ENCODE measurements at regions not wholly inside any gene's neighbourhood (a gene's known extent, or its start where the extent isn't known, plus 50 kb on each side); places are given as distances from the start of the nearest gene placed in this dataset.

GRCh38 chr19:30253581-30253996 lies 118.6 kb upstream of the ZNF536 start:
- no peak overlapping the region for H3K27ac ChIP-seq (ENCODE audit: low read depth, low read length)
- H3K4me3 ChIP-seq (ENCODE audit: low read depth, low read length) = no peak overlapping the region
- TF ChIP-seq CTCF (IDR thresholded peaks at IDR 0.05; ENCODE audit: low read depth, low read length) = no peak
- no peaks in the 10 kb centered on the region for H3K27me3 ChIP-seq (ENCODE audit: control insufficient read depth, insufficient read depth, low read length)
- DNase-seq (ENCODE audit: low read depth, low spot score) = no peak
- ChIA-PET POLR2A (no interaction called here), CTCF (no interaction called here)
- H3K9me3 ChIP-seq (ENCODE audit: control insufficient read depth, insufficient read depth, low read length) = peaks cover 13% of the 10 kb centered on the region

GRCh38 chr19:30254158-30254557 lies 118.0 kb upstream of the ZNF536 start:
- CTCF ChIA-PET = no interaction called here
- no peaks in the 10 kb centered on the region for H3K27me3 ChIP-seq (ENCODE audit: control insufficient read depth, insufficient read depth, low read length)
- no peak overlapping the region for H3K4me3 ChIP-seq (ENCODE audit: low read depth, low read length)
- no peak for TF ChIP-seq CTCF (IDR thresholded peaks at IDR 0.05; ENCODE audit: low read depth, low read length)
- H3K27ac ChIP-seq (ENCODE audit: low read depth, low read length) = no peak overlapping the region
- no peak for DNase-seq (ENCODE audit: low read depth, low spot score)
- peaks cover 15% of the 10 kb centered on the region for H3K9me3 ChIP-seq (ENCODE audit: control insufficient read depth, insufficient read depth, low read length)
- POLR2A ChIA-PET = no interaction called here

- Histone ChIP-seq H3K4me3 (ENCODE audit: low read depth, low read length) (no peak overlapping the region), H3K9me3 (ENCODE audit: control insufficient read depth, insufficient read depth, low read length) (peaks cover 21% of the 10 kb centered on the region), H3K27ac (ENCODE audit: low read depth, low read length) (no peak overlapping the region), H3K27me3 (ENCODE audit: control insufficient read depth, insufficient read depth, low read length) (no peaks in the 10 kb centered on the region)
- POLR2A ChIA-PET = no interaction called here
- TF ChIP-seq CTCF (IDR thresholded peaks at IDR 0.05; ENCODE audit: low read depth, low read length) = no peak
- no peak for DNase-seq (ENCODE audit: low read depth, low spot score)
- CTCF ChIA-PET = no interaction called here
Measured at GRCh38 chr19:30254789-30255188, 117.4 kb upstream of the ZNF536 start.

GRCh38 chr19:30255791-30256495 lies 116.2 kb upstream of the ZNF536 start:
- H3K27me3 ChIP-seq (ENCODE audit: control insufficient read depth, insufficient read depth, low read length) = no peaks in the 10 kb centered on the region
- DNase-seq (ENCODE audit: low read depth, low spot score) = no peak
- ChIA-PET POLR2A (no interaction called here), CTCF (no interaction called here)
- no peak for TF ChIP-seq CTCF (IDR thresholded peaks at IDR 0.05; ENCODE audit: low read depth, low read length)
- no peak overlapping the region for H3K4me3 ChIP-seq (ENCODE audit: low read depth, low read length)
- H3K9me3 ChIP-seq (ENCODE audit: control insufficient read depth, insufficient read depth, low read length) = peaks cover 31% of the 10 kb centered on the region
- no peak overlapping the region for H3K27ac ChIP-seq (ENCODE audit: low read depth, low read length)

GRCh38 chr19:30256496-30256850 lies 115.7 kb upstream of the ZNF536 start:
- Histone ChIP-seq H3K27me3 (ENCODE audit: control insufficient read depth, insufficient read depth, low read length) (no peaks in the 10 kb centered on the region), H3K4me3 (ENCODE audit: low read depth, low read length) (no peak overlapping the region), H3K27ac (ENCODE audit: low read depth, low read length) (no peak overlapping the region), H3K9me3 (ENCODE audit: control insufficient read depth, insufficient read depth, low read length) (peaks cover 36% of the 10 kb centered on the region)
- ChIA-PET CTCF (no interaction called here), POLR2A (no interaction called here)
- no peak for DNase-seq (ENCODE audit: low read depth, low spot score)
- no peak for TF ChIP-seq CTCF (IDR thresholded peaks at IDR 0.05; ENCODE audit: low read depth, low read length)

Data from AG04450 (cell line).